HEK293T (cell line): ENCODE measurements at regions not wholly inside any gene's neighbourhood (a gene's known extent, or its start where the extent isn't known, plus 50 kb on each side); places are given as distances from the start of the nearest gene placed in this dataset.

ENCODE experiments used
- BHLHE40 ChIP-seq: fragments of 450-650 bp; IDR thresholded peaks from 2 replicates; pipeline ENCODE4 v1.6.1; 2016; ENCODE audit warnings: mild to moderate bottlenecking, moderate library complexity, borderline replicate concordance
- FOXA1 ChIP-seq: fragments of 450-650 bp; IDR thresholded peaks from 2 replicates; pipeline ENCODE4 v1.6.1; 2016; ENCODE audit warnings: mild to moderate bottlenecking
- FOXK2 ChIP-seq: fragments of 450-650 bp; IDR thresholded peaks from 2 replicates; pipeline ENCODE4 v1.6.1; 2016; ENCODE audit warnings: mild to moderate bottlenecking
- SP1 ChIP-seq: fragments of 450-650 bp; IDR thresholded peaks from 2 replicates; pipeline ENCODE4 v1.6.1; 2017
- SUZ12 ChIP-seq: fragments of 450-650 bp; IDR thresholded peaks from 2 replicates; pipeline ENCODE4 v1.6.1; 2016; ENCODE audit warnings: mild to moderate bottlenecking
- TF ChIP-seq, protein P1 (sequence below): fragments of 450-650 bp; IDR thresholded peaks from 2 replicates; pipeline ENCODE4 v1.6.1; 2016

DNA sequence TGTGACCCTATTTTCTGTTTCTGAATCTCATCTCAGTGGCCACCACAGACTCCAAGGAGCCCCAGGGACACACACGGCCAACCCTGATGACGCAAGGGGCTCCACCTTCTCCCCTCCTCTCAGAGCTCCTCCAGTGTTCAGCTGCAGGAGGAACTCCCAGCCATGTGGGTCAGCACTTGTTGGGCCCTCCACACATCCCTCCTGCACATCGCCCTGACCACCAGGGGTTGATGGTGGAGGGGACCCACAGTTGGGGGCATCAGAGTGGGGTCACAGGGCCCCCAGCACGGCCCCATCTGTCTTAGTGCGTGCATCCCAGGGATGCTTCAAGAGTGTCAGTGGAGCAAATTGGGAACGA lies 499.6 kb downstream of the BRD1 start:
- TF ChIP-seq SUZ12: no peak
- TF ChIP-seq BHLHE40: no peak
- TF ChIP-seq SP1: no peak
- no peak for TF ChIP-seq FOXK2
- TF ChIP-seq FOXA1: no peak
- TF ChIP-seq, protein P1, sequence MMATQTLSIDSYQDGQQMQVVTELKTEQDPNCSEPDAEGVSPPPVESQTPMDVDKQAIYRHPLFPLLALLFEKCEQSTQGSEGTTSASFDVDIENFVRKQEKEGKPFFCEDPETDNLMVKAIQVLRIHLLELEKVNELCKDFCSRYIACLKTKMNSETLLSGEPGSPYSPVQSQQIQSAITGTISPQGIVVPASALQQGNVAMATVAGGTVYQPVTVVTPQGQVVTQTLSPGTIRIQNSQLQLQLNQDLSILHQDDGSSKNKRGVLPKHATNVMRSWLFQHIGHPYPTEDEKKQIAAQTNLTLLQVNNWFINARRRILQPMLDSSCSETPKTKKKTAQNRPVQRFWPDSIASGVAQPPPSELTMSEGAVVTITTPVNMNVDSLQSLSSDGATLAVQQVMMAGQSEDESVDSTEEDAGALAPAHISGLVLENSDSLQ: no peak
